Endothelial cell (in vitro differentiated cells): ENCODE measurements at regions not wholly inside any gene's neighbourhood (a gene's known extent, or its start where the extent isn't known, plus 50 kb on each side); places are given as distances from the start of the nearest gene placed in this dataset.

Source experiments
- DNase-seq: peaks from one replicate; pipeline ENCODE4 v3.0.0; 2021; ENCODE audit warnings: low spot score
- H3K27ac Mint-ChIP-seq: one replicate; pipeline ENCODE4 v1.8.0; 2021; ENCODE audit warnings: mixed read lengths, inconsistent platforms; ENCODE audit not compliant: unreplicated experiment
- H3K27me3 Mint-ChIP-seq: one replicate; pipeline ENCODE4 v1.8.0; 2021; ENCODE audit warnings: mild to moderate bottlenecking, moderate library complexity, mixed read lengths, inconsistent platforms; ENCODE audit not compliant: unreplicated experiment
- H3K36me3 Mint-ChIP-seq: one replicate; pipeline ENCODE4 v1.8.0; 2021; ENCODE audit warnings: mild to moderate bottlenecking, low read depth, mixed read lengths, inconsistent platforms; ENCODE audit not compliant: unreplicated experiment
- H3K4me1 Mint-ChIP-seq: one replicate; pipeline ENCODE4 v1.8.0; 2021; ENCODE audit warnings: mild to moderate bottlenecking, mixed read lengths, inconsistent platforms; ENCODE audit not compliant: unreplicated experiment
- H3K4me3 Mint-ChIP-seq: one replicate; pipeline ENCODE4 v1.8.0; 2021; ENCODE audit warnings: mild to moderate bottlenecking, mixed read lengths, inconsistent platforms; ENCODE audit not compliant: unreplicated experiment
- H3K9me3 Mint-ChIP-seq: one replicate; pipeline ENCODE4 v1.8.0; 2021; ENCODE audit warnings: mixed read lengths, inconsistent platforms; ENCODE audit not compliant: unreplicated experiment
- CTCF ChIP-seq: fragments of 200-600 bp; sonication (generic); IDR thresholded peaks from one replicate; pipeline ENCODE4 v1.5.0; 2021; ENCODE audit warnings: antibody characterized with exemption; ENCODE audit not compliant: unreplicated experiment

DNA sequence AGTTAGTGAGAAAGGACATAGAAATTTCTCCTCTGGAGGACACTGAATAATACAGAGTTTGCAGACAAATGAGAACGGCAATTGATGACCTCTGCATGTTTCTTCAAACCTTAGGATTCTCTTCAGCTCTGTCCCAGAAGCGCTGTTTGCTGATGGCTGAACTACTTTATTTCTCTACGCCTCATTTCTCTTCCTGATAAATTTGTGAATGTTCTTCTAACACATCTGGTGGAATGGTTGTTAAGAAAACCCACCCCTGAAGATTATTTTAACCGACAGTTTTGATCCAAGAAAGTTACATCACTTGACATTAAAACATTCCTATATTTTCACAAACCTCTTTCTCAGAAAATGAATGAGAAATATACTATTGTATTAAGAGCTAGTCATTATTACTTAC lies 1150.6 kb downstream of the DTWD2 start:
- Mint-ChIP-seq H3K27me3 (no peaks in the 10 kb centered on the region), H3K36me3 (no peaks in the 10 kb centered on the region), H3K9me3 (no peaks in the 10 kb centered on the region), H3K4me3 (no peak overlapping the region), H3K27ac (no peak overlapping the region), H3K4me1 (no peaks in the 10 kb centered on the region)
- DNase-seq: no peak
- no peak for TF ChIP-seq CTCF

DNA sequence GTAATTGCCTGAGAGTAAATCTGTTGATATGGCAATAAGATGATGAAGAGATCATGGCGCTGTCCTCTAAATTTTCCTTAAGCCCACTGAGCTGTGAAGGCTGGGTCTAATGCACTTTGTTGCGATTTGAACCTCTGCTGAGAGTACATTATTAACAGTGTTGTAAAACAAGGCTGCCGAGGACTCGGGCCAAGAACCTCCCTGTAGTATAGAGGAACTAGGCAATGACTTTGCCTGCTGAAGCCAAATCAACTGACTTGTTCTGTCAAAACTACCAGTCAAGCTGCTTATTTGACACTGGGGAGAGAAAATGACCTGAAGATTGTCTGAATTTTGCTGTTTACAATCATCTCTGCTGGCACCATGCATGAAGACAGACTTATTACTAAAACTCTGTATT lies 1154.7 kb downstream of the DTWD2 start:
- Mint-ChIP-seq H3K4me3 (no peak overlapping the region), H3K9me3 (no peaks in the 10 kb centered on the region), H3K4me1 (no peaks in the 10 kb centered on the region), H3K36me3 (no peaks in the 10 kb centered on the region), H3K27me3 (peaks cover 3% of the 10 kb centered on the region), H3K27ac (no peak overlapping the region)
- DNase-seq: no peak
- no peak for TF ChIP-seq CTCF

- Mint-ChIP-seq H3K27ac (no peak overlapping the region), H3K27me3 (peaks cover 3% of the 10 kb centered on the region), H3K36me3 (no peaks in the 10 kb centered on the region), H3K9me3 (no peaks in the 10 kb centered on the region), H3K4me3 (no peak overlapping the region), H3K4me1 (no peaks in the 10 kb centered on the region)
- TF ChIP-seq CTCF: no peak
- DNase-seq: no peak
These were observed 1158.7 kb downstream of the DTWD2 start for GRCh38 chr5:117829646-117830045.

GRCh38 chr5:117813850-117814249 lies 1174.5 kb downstream of the DTWD2 start:
- H3K27me3 Mint-ChIP-seq: peaks cover 2% of the 10 kb centered on the region
- TF ChIP-seq CTCF: no peak
- no peaks in the 10 kb centered on the region for H3K36me3 Mint-ChIP-seq
- no peak overlapping the region for H3K27ac Mint-ChIP-seq
- H3K4me3 Mint-ChIP-seq: no peak overlapping the region
- H3K9me3 Mint-ChIP-seq: no peaks in the 10 kb centered on the region
- DNase-seq: no peak
- no peaks in the 10 kb centered on the region for H3K4me1 Mint-ChIP-seq

DNA sequence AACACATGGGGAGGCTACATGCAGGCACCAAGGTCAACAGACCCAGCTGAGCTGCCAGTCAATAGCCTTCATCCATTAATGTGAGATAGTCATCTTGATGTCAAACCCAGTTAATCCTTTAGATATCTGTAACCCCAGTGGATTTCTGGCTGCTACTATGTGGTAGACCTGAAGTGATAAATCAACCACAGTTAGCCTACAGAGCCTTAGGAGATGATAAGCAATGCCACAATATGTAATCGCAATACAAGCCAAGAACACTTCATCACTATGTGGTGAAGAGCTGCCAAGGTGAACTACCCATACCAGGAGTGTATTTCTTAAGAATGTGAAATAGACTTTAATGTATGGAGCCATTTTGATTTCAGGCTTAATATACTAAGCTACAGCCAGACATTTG lies 1175.5 kb downstream of the DTWD2 start:
- Mint-ChIP-seq H3K27ac (no peak overlapping the region), H3K4me1 (no peaks in the 10 kb centered on the region), H3K4me3 (no peak overlapping the region), H3K36me3 (no peaks in the 10 kb centered on the region), H3K9me3 (no peaks in the 10 kb centered on the region), H3K27me3 (peaks cover 2% of the 10 kb centered on the region)
- no peak for DNase-seq
- no peak for TF ChIP-seq CTCF
